GM21723 (cell line): ENCODE measurements at regions not wholly inside any gene's neighbourhood (a gene's known extent, or its start where the extent isn't known, plus 50 kb on each side); places are given as distances from the start of the nearest gene placed in this dataset.
"Not testable (repeated sequence)": the region's sequence is repeated elsewhere in the genome, so short reads cannot be mapped to it uniquely, and the experiment has no call there.

Experiments used
- ATAC-seq: cut with Tn5 transposase; IDR thresholded peaks from one replicate; pipeline ENCODE4 v1.9.1; 2021; ENCODE audit warnings: mild to moderate bottlenecking, moderate library complexity; ENCODE audit not compliant: unreplicated experiment

DNA sequence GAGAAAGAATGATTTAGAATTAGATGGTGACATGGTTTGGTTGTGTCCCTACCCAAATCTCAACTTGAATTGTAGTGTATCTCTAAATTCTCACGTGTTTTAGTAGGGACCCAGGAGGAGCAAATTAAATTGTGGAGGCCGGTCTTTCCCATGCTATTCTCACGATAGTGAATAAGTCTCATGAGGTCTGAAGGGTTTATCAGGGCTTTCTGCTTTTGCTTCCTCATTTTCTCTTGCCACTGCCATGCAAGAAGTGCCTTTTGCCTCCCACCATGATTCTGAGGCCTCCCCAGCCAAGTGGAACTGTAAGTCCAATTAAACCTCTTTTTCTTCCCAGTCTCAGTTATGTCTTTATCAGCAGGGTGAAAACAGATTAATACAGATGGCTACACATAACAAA is 167.4 kb upstream of the SVIL start:
- ATAC-seq = no peak

DNA sequence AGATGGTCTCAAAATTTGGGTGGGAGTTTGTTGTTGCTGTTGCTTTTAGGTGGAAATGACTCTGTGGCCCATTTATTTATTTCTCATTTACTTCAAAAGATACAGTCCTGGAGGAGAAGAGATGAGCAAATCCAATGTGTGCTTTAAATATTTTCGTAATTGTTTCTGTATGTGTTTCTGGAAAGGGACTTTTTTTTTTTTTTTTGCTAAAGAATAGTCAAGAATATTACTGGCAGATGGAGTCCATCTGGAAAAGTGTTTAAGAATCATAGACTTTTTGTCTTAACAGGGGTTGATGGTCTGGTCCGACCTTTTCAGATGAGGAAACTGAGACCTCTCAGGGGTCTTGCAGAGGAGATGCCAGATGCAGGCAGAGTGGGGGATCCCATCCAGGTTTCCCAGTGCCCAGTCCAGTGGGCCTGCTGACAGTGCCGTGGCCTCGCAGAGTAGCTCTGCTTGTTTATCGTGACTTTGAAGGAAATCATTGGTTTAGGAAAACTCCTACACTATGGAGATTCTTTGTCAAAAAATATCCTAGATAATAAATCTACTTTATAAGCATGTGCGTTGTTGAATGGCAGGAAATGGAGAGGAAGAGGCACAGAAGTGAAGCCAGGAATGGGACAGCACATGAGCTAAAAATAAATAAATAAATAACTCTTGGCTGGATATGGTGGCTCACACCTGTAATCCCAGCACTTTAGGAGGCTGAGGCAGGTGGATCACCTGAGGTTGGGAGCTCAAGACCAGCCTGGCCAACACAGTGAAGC is 164.3 kb upstream of the SVIL start:
- ATAC-seq = no peak

DNA sequence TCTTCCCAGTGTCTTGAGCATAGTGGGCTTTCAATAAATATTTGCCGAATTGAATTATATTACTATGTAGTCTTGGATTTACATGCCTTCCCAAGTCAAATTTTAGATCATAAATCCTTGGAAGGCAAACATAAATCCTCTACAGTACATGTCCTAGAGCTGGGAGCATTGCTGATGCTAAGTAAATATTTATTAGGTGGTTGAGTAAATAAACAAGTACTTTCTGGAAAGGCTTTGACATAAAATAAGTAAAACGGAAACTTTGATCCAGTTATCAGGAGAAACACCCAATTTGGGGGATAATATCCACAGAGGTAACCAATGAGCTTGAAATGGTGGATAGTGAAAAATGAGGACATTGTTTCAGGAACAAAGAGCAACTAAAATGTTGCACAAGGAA is 162.8 kb upstream of the SVIL start:
- no peak for ATAC-seq

DNA sequence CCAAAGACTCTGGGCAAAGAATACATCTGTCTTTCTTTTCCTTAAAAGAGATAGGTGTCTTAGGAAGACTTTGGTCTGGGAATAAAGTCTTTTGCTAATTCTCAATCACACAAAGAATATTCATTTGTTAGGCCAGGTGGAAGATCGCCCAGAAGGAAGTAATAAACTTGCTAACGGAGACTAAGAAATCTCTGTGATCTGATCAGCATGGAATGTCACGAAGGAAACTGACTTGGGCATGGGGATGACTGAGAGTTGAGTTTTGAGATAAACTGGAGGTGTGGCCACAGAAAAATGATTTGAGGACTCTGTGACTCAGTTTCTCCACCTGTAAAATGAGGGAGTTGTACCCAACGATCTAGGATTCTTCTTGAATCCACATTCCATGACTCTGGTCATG is 161.1 kb upstream of the SVIL start:
- ATAC-seq = no peak

DNA sequence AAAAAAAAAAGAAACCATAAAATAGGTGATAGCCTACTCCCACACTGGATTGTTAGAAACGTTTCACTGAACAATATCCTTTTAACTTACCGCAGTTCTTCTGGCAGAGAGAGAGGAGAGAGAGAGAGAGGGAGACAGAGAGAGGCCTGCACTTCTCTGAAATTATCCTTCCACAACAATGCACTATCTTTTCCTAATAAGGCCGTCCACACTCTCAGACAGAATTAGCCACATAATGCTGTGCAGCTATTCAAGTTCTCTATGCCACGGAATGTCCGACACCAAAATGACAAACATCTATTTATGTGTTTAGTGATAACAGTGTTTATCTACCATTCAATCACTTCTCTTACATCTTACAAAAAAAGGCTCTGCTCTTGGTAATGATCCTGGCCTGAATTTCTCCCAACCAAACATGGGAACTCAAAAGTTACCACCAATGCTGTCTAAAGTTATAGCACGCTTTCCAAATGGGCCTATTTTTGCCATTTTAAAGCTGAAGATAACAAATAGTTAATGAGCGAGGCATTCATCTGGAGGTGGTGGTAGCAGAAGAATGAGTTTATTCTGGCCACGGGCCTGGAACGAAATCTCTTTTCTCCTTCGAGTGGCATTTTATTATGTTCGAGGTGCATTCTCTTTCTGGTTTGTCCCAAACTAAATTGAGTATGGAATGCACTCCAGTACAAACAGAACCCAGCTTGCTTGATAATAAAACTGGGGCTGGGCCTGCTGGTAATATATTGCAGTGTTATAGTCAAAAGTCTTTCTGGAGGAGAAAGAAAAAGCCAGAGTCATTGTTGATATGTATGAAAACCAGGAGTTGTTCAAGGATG is 160.2 kb upstream of the SVIL start:
- ATAC-seq = no peak

DNA sequence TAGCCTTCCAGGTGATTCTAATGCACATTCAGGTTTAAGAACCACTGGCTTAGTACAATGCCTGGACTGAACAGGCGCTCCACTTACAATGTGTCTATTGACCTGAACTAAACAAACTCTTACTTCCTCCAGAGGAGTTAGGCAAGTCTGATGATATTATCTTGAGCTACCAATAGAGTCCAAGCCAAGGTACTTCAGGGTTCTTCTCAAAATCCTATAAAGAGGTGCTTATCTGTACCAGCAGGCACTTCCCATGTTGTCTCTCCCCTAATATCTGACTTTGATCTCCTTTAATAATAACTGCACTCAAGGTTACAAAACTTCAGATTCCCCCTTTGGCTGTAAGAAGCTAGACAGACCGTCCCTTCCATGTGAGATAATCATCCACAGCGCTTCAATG is 157.0 kb upstream of the SVIL start:
- ATAC-seq = no peak

DNA sequence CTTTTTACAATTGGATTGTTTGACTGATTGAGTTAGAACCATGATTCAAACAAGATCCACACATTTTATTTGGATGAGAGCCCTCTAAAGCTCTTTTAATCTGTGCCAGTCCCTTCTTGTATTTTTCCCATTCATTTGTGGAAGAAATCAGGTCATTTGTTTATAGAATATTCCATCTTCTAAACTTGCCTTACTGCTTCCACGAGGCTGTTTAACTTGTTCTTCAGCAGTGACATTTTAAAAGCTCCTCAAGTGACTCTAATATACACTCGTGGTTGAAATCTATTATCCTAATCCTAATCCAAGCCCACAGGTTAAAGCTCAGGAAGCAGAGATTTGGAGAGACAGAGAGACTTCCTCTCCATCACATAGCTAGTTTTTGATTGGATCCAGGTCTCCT is 155.4 kb upstream of the SVIL start:
- no peak for ATAC-seq

DNA sequence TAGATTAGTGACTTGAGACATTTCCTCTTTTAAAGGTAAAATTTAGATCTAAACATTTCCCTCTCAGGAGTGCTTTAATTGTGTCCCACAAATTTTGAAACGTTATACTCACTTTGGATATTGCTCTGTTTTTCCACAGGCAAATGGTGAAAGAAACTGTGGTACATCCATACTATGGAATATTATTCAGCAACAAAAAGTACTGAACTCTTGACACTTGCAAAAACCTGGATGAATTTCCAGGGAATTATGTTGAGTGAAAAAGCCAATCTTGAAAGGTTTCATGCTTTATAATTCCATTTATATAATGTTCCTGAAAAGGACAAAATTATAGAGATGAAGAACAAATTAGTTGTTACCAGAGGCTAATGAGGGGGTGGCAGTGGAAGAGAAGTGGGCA is 153.3 kb upstream of the SVIL start:
- no peak for ATAC-seq

DNA sequence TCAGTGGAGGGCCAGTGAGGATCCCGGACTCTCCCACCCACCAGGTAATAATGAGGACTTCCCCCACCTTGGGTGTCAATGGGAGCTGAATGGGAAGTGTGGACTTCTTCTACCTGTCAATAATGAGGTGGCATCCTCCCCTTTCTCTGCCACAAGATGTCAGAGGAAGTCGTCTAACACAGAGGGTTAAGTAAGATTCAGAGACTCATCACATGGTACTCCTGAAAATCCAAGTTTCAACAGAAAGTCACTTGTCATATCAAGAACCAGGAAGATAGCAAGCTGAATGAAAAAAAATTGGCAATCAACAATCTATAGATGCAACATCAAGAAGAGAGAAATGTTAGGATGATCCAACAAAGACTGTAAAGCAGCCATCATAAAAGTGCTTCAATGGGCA is 150.9 kb upstream of the SVIL start:
- ATAC-seq = no peak

DNA sequence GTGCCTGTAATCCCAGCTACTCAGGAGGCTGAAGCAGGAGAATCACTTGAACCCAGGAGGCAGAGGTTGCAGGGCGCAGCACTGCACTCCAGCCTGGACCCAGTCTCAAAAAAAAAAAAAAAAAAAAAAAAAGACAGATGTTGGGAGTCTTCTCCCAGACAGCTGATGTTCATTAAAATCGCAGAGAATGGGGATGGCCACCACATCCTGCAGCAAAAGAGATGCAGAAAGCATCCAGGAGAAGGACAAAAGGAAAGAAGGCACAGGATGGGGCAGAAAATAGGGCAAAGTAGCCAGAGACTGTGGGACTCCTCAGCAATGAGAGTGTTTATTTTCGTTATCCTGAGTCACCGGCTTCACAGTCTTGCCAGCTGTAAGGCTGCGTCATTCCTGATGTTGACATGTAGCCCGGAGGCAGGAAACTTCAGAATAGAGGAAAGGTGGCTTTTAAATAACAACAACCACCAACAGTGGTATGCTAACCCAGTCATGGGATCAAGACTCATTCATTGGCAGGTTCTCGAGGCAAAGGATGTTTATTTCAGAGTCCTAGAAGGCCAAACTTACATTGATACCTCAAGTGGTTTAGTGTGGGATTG is 149.5 kb upstream of the SVIL start:
- no peak for ATAC-seq

DNA sequence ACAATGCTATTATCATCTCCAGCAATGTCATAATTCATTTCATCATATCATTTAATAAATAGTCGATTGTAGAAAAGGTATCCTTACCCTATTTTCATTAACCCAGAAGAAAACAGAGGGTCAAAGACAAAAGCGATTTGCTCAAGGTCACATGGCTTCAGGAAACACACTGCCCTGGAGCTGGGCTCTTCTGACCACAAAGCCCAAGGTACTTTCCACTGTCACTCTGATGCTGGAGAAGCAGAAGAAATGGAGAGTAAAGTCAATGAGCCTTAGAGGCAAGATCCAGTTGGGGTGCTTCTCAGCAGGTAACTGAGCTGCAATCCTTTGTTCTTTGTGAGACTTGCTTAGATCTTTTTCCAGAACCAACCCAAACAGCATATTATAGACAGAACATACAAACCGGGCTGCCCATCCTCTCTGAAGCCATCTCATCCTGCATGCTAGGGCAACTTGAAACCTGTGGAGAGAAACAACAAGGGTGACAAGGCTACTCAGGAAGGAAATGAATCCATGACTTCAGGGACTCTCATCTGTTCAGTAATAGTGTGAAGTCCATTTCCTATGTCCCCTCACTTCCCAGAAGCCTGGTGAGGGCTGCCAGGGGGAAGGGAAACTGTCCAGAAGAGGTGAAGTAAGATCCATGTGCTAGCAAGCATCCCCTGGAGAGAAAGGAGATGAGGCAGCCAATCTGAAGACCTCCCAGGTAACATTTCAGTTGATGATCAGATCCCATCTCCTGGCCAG is 148.6 kb upstream of the SVIL start:
- no peak for ATAC-seq

DNA sequence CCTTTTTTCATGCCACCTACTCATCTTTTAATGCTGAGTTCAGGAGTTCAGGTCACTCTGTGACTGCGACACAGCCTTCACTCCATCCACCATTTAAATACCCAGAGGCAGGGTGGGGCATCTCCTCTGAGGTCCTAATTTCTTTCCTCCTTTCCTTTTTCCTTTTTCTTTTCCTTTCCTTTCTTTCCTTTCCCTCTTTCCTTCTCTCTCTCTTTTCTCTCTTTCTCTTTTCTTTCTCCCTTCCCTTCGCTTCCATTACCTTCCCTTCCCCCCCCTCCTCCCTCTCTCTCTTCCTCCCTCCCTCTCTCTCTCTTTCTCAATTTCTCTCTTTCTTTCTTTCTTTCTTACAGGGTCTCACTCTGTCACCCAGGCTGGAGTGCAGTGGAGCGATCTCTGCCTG is 145.9 kb upstream of the SVIL start:
- no peak for ATAC-seq

DNA sequence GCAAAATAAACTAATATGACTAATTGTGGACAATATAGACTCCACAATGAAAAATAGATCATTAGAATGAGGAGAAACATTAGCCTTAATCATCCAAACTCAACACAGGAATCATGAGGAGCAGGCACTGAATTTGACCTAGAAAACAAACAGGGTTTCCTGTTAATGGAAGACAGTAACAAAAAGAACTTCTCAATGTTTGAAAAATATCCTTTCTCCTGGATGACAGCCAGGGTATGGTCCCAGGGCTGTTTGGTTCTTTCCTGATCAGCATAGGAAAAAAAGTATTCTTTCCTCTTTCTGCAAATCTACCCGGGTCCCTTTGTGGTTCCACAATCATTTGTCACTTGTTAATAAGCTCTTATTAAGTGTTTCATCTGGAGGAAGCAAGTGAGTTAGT is 145.3 kb upstream of the SVIL start:
- no peak for ATAC-seq

DNA sequence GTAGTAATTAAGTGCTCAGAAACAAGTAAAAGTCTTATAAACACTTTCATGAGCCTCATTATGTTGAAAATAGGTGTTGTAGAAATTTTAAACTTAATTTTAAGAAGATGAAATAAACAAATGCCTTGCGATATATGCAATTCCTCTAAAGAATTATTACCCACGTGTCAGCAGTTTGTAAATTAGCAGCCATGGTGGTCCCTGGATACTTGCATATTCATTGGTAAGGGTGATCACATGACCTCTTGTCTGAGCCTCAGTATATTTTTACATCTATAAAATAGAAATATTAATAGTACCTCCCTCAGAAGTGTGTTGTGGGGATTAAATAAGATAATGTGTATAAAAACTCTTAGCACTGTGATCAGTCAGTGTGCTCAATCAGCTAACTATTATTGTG is 141.5 kb upstream of the SVIL start:
- ATAC-seq = no peak

DNA sequence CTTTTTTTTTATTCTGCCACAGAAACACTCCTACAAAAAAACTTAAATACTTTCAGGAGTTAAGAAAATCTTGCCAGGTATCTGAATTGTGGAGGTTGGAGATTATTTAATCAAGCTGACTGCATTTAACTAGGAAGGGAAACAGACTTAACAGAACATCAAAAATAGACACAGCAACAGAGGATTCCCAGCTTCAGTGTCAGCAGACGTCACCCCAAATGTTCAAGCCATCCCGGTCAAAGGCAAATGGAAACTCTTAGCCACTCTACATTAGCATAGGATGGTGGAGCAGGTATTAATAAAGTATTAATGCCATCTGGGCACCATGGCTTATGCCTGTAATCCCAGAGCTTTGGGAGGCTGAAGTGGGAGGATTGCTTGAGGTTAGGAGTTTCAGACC is 139.7 kb upstream of the SVIL start:
- no peak for ATAC-seq

DNA sequence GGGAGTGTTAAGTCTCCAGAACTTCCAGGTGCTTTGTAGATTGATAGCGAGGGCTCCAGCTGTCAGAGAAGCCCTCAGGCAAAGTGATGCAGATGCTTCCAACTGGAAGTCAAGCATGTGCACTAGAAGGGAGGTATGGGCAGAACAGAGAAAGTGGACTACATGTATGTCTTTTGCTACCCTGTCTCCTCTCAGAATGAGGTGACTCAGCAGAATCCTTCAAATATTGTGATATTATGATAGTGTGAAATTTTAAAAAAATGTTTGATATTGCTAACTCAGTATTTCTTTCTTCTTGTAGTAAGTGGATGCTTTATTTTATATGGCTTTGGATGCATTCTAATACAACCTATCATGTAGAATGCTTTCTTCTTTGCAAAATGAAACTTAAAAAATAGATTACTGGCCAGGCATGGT is 138.9 kb upstream of the SVIL start:
- ATAC-seq = no peak

DNA sequence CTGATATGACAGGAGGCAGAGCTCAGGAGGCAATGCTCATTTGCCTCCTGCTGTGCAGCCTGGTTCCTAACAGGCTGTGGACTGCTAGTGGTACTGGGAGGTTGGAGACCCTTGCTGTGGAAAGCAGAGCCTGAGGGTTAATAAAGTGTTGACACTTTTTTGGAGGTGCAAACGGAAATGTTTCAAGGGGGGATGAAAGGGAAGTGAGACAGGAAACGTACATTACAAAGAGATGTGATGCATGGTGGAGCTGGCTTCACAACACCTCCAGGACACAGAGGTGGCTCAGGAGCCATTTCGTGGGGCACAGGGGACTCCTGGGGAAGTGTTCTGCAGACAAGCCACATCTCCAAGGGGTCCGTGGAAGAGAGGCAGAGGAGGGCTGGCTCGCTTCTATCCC is 137.6 kb upstream of the SVIL start:
- no peak for ATAC-seq

DNA sequence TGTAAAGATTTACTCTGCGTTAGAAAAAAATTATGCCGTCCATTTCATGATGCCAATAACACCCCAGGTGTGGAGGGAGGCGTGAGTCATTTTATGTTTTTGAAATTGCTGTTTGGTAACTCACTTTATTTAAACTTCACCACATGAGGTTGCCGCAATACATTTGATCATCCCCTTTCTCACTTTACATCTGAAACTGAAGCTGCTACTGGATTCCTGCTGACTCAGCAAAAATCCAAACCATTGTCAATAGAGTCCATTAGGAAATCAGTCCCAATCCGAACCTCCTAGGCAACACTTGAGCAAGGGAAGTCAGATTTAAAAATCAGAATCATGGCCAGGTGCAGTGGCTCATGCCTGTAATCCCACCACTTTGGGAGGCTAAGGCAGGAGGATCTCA is 136.6 kb upstream of the SVIL start:
- no peak for ATAC-seq

DNA sequence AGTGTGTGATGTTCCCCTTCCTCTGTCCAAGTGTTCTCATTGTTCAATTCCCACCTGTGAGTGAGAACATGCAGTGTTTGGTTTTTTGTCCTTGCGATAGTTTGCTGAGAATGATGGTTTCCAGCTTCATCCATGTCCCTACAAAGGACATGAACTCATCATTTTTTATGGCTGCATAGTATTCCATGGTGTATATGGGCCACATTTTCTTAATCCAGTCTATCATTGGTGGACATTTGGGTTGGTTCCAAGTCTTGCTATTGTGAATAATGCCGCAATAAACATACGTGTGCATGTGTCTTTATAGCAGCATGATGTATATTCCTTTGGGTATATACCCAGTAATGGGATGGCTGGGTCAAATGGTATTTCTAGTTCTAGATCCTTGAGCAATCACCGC is 134.5 kb upstream of the SVIL start:
- ATAC-seq = not testable (repeated sequence)

DNA sequence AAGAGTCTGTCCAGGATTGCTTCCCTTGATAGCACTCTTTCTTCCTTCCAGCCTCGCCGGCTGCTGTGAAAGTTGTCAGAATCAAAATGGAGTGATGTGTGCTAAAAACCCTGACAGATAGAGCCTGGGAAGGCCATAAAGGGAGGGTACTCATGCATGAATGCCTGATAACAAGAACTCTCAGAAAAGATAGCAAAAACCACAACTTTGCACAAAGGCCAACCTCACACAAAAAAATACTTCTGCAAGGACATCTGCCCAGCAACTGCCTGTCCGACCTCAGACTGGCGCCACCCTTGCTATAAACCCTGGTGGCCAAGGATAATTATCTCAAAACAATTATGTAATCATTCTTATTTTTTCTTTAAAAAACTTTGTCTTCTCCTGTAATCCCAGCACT is 133.2 kb upstream of the SVIL start:
- no peak for ATAC-seq

DNA sequence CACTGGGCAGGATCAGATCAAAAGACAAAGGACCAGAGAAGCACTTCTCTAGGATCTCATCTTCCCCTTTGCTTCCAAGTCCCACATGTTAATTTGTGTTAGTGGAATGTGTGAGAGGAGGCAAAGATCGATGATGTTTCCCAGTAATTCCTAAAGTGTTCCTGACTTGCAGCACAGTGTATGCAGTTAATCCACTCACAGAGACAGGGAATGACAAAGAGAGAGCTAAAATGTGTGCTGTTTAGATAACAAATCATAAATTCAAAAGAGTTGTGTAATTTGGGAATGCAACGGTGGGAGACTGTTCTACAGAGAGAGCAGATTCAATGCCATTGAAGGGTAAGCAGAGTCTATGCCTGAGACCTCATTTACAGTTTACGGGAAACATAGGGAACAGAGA is 132.0 kb upstream of the SVIL start:
- ATAC-seq = no peak
